ENCODE measurements at regions not wholly inside any gene's neighbourhood (a gene's known extent, or its start where the extent isn't known, plus 50 kb on each side); places are given as distances from the start of the nearest gene placed in this dataset.

GRCh38 chr5:129204525-129204924 lies 110.0 kb downstream of the ISOC1 start:
- ChIA-PET CTCF (no interaction called here), POLR2A (no interaction called here)

More at GRCh38 chr5:129204525-129204924, 110.0 kb downstream of the ISOC1 start:
- TF ChIP-seq ZNF398 (tag by site-specific recombination; IDR thresholded peaks at IDR 0.05) = no peak
- TF ChIP-seq ZNF621 (tag by site-specific recombination; IDR thresholded peaks at IDR 0.05) = no peak
- TF ChIP-seq ZNF704 (tag by site-specific recombination; IDR thresholded peaks at IDR 0.05) = no peak
- no peak for TF ChIP-seq ZBTB49 (tag by site-specific recombination; IDR thresholded peaks at IDR 0.05; ENCODE audit: low read depth)
- TF ChIP-seq ZBTB21 (tag by site-specific recombination; IDR thresholded peaks at IDR 0.05) = no peak
- no peak for TF ChIP-seq ZNF707 (tag by site-specific recombination; IDR thresholded peaks at IDR 0.05)
- TF ChIP-seq ZNF558 (tag by site-specific recombination; IDR thresholded peaks at IDR 0.05) = no peak
- TF ChIP-seq ZNF311 (tag by site-specific recombination; IDR thresholded peaks at IDR 0.05; ENCODE audit: borderline replicate concordance) = no peak
- TF ChIP-seq ZNF362 (tag by site-specific recombination; IDR thresholded peaks at IDR 0.05) = no peak
- TF ChIP-seq ZSCAN5A (tag by site-specific recombination; IDR thresholded peaks at IDR 0.05) = no peak
- TF ChIP-seq YY2 (tag by site-specific recombination; IDR thresholded peaks at IDR 0.05) = no peak
- no peak for TF ChIP-seq ZBTB48 (tag by site-specific recombination; IDR thresholded peaks at IDR 0.05)
- no peak for TF ChIP-seq ZNF292 (tag by site-specific recombination; IDR thresholded peaks at IDR 0.05; ENCODE audit: borderline replicate concordance, low read depth)
- no peak for TF ChIP-seq ZNF660 (tag by site-specific recombination; IDR thresholded peaks at IDR 0.05)
- TF ChIP-seq PRDM2 (tag by site-specific recombination; IDR thresholded peaks at IDR 0.05; ENCODE audit: borderline replicate concordance) = no peak
- no peak for TF ChIP-seq ZNF600 (tag by site-specific recombination; IDR thresholded peaks at IDR 0.05)
- no peak for TF ChIP-seq KLF8 (tag by site-specific recombination; IDR thresholded peaks at IDR 0.05)
- Histone ChIP-seq H3K4me1 (ENCODE audit: control insufficient read depth, insufficient read depth, low read length) (no peaks in the 10 kb centered on the region), H3K36me3 (ENCODE audit: control insufficient read depth in 2 of 2, insufficient read depth in 1 of 2, low read length in 2 of 2) (no peaks in the 10 kb centered on the region), H3K4me3 (ENCODE audit: low read depth, low read length) (no peak overlapping the region), H3K9me3 (ENCODE audit: control insufficient read depth, insufficient read depth, low read depth, low read length) (no peaks in the 10 kb centered on the region), H3K27ac (ENCODE audit: extremely low read depth, low read depth, low read length) (no peak overlapping the region)

All from HEK293 (cell line).